ENCODE measurements at regions not wholly inside any gene's neighbourhood (a gene's known extent, or its start where the extent isn't known, plus 50 kb on each side); places are given as distances from the start of the nearest gene placed in this dataset.

GRCh38 chr3:162538906-162539305 lies 1042.3 kb downstream of the OTOL1 start:
- ChIA-PET CTCF (no interaction called here), POLR2A (no interaction called here), RAD21 (ENCODE audit: low non-redundant PET in 1 of 2, low total read pairs in 2 of 2, uncharacterized antibody in 2 of 2, unreplicated experiment in 2 of 2) (no interaction called here)
- H4K20me1 ChIP-seq (ENCODE audit: insufficient read depth): no peaks in the 10 kb centered on the region
- no peaks in the 10 kb centered on the region for H3K9me2 ChIP-seq (ENCODE audit: insufficient read depth)
- no peak overlapping the region for H3K9ac ChIP-seq (ENCODE audit: low read length)
- no peak overlapping the region for H3K4me3 ChIP-seq (replicated peaks in 1 of 2; ENCODE audit: low read depth in 1 of 2, low read length in 2 of 2)
- H3K4me1 ChIP-seq (ENCODE audit: control insufficient read depth in 1 of 2, insufficient read depth in 2 of 2, low read length in 2 of 2): no peaks in the 10 kb centered on the region
- intact Hi-C loops (cut with micrococcal nuclease): no loop called here
- H3K27ac ChIP-seq (ENCODE audit: low read depth, low read length): no peak overlapping the region
- H3K9me3 ChIP-seq (ENCODE audit: control insufficient read depth in 1 of 2, insufficient read depth in 1 of 2, low read depth in 1 of 2, low read length in 2 of 2): no peaks in the 10 kb centered on the region
- ATAC-seq (no peak), DNase-seq (ENCODE audit: low read depth, low spot score) (no peak)
- no peaks in the 10 kb centered on the region for H3K27me3 ChIP-seq (ENCODE audit: insufficient read depth, low read length)
- no TSS peak for BruUV-seq (replicated peaks)
- H3K36me3 ChIP-seq (ENCODE audit: control insufficient read depth in 1 of 2, insufficient read depth in 2 of 2, low read length in 2 of 2): no peaks in the 10 kb centered on the region
- no peak overlapping the region for H2AFZ ChIP-seq (ENCODE audit: low read depth, low read length, poor library complexity, severe bottlenecking)
- no peaks in the 10 kb centered on the region for H3K79me2 ChIP-seq (ENCODE audit: insufficient read depth, low read length)
- H3K4me2 ChIP-seq (ENCODE audit: low read length): no peak overlapping the region
- TF ChIP-seq SIN3A (IDR thresholded peaks at IDR 0.05; ENCODE audit: low read depth) (no peak), CEBPB (IDR thresholded peaks at IDR 0.05; ENCODE audit: low read depth) (no peak)

- POLR2A ChIA-PET: no interaction called here
- Histone ChIP-seq H3K9me2 (ENCODE audit: insufficient read depth) (no peaks in the 10 kb centered on the region), H3K4me3 (replicated peaks in 1 of 2; ENCODE audit: low read depth in 1 of 2, low read length in 2 of 2) (no peak overlapping the region), H3K27me3 (ENCODE audit: insufficient read depth, low read length) (no peaks in the 10 kb centered on the region), H3K9me3 (ENCODE audit: control insufficient read depth in 1 of 2, insufficient read depth in 1 of 2, low read depth in 1 of 2, low read length in 2 of 2) (no peaks in the 10 kb centered on the region), H2AFZ (ENCODE audit: low read depth, low read length, poor library complexity, severe bottlenecking) (no peak overlapping the region), H3K79me2 (ENCODE audit: insufficient read depth, low read length) (no peaks in the 10 kb centered on the region), H3K36me3 (ENCODE audit: control insufficient read depth in 1 of 2, insufficient read depth in 2 of 2, low read length in 2 of 2) (no peaks in the 10 kb centered on the region), H3K27ac (ENCODE audit: low read depth, low read length) (no peak overlapping the region), H4K20me1 (ENCODE audit: insufficient read depth) (no peaks in the 10 kb centered on the region), H3K4me2 (ENCODE audit: low read length) (no peak overlapping the region), H3K4me1 (ENCODE audit: control insufficient read depth in 1 of 2, insufficient read depth in 2 of 2, low read length in 2 of 2) (no peaks in the 10 kb centered on the region), H3K9ac (ENCODE audit: low read length) (no peak overlapping the region)
- no peak for ATAC-seq
- BruUV-seq (replicated peaks): no TSS peak
- RAD21 ChIA-PET (ENCODE audit: low non-redundant PET in 1 of 2, low total read pairs in 2 of 2, uncharacterized antibody in 2 of 2, unreplicated experiment in 2 of 2): no interaction called here
- intact Hi-C loops (cut with micrococcal nuclease): no loop called here
- CTCF ChIA-PET: no interaction called here
- no peak for DNase-seq (ENCODE audit: low read depth, low spot score)
- TF ChIP-seq FOSL1 (IDR thresholded peaks at IDR 0.05; ENCODE audit: low read depth) (no peak), EZH2phosphoT487 (IDR thresholded peaks at IDR 0.05; ENCODE audit: borderline replicate concordance) (no peak), REST (IDR thresholded peaks at IDR 0.05; ENCODE audit: low read depth) (no peak), RAD21 (IDR thresholded peaks at IDR 0.05; ENCODE audit: low read depth) (no peak), ELF1 (IDR thresholded peaks at IDR 0.05; ENCODE audit: borderline replicate concordance, low read depth) (no peak), CEBPB (IDR thresholded peaks at IDR 0.05; ENCODE audit: low read depth) (no peak), ZBTB33 (IDR thresholded peaks at IDR 0.05; ENCODE audit: extremely low read depth, insufficient replicate concordance, low read length) (no peak), MAX (IDR thresholded peaks at IDR 0.05) (no peak), CTCF (IDR thresholded peaks at IDR 0.05 in 2 of 3, conservative IDR thresholded peaks at IDR 0.05 in 1 of 3; ENCODE audit: borderline replicate concordance in 1 of 3, insufficient read depth in 1 of 3, low read depth in 2 of 3, low read length in 2 of 3) (no peak), ATF3 (IDR thresholded peaks at IDR 0.05) (no peak), SP1 (IDR thresholded peaks at IDR 0.05; ENCODE audit: low read depth) (no peak), SRF (IDR thresholded peaks at IDR 0.05; ENCODE audit: low read depth) (no peak), EZH2 (IDR thresholded peaks at IDR 0.05) (no peak)
Observed at GRCh38 chr3:162540421-162540820, 1043.8 kb downstream of the OTOL1 start.

All from HCT116 (cell line).